T follicular helper cell (primary cell): ENCODE measurements at regions not wholly inside any gene's neighbourhood (a gene's known extent, or its start where the extent isn't known, plus 50 kb on each side); places are given as distances from the start of the nearest gene placed in this dataset.
"Not testable (repeated sequence)": the region's sequence is repeated elsewhere in the genome, so short reads cannot be mapped to it uniquely, and the experiment has no call there.

ENCODE experiments used
- DNase-seq: peaks from one replicate; pipeline ENCODE4 v3.0.0-alpha.2; 2020; ENCODE audit warnings: low read depth

DNA sequence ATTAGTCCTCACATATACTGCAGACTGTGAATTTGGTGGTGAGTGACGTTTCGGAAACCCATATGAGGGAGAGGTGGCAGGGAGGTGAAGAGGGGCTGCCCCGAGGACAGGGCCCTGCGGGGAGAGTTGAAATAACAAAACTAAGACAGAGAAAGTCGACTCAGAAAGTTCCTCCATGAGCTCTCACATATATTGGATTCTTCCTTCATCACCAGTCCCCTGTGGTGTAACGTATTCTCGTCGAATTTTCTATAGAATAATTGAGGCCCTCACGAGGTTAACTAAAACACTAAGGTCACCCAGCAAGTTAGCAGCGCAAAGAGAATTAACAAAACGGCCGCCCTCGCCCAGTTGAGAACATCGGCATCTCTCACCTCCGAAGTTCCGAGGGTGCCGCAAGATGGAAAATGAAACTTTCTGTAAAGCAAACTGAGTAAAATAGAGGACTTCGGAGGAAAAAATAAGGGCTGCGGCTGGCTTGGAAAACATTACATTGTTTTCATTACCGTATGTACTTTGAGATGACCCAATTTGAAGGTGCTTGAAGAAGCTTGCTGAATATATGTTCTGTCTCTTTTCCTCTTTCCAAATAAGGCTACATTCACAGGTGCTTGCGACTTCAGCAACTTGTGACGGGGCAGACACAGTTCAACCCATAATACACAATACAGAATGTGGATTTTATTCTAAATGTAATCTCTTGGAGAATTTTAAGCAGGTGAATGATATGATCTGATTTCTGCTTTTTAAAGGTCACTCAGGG, 490.9 kb upstream of the JARID2 start:
- no peak for DNase-seq

DNA sequence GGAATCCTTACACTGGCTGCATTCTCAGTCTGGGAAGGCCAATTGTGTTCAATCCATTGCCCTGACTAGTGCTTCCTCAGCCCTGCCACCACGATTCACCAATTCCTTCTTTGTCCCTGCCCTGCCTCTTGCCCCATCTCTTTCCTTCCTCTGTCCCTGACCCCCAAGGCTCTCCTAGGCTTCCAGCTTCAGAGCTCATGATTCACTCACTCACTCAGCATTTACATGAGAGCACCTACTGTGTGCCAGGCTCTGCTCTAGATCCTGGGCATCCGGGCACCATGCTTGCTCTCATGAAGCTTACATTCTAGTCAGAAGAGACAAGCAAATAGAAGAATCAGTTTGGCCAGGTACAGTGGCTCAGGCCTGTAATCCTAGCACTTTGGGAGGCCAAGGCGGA, 489.5 kb upstream of the JARID2 start:
- DNase-seq, result no peak

DNA sequence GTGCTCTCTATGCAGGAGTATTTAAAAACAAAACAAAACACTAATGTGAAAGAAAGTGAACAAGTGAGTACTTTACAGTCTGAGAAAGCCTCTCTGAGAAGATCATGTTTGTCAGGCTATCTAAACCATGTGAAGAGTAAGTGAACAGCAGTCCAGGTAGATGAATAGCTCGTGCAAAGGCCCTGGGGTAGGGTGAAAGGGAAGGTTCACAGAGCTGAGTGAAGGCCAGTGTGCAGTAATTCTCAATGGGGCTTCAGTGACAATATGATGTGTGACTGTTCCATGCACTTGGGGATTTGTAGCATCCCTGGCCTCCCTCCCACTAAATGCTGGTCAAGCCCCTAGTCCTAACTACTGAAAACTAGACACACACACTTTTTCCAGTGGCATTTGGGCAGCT, 488.9 kb upstream of the JARID2 start:
- no peak for DNase-seq

DNA sequence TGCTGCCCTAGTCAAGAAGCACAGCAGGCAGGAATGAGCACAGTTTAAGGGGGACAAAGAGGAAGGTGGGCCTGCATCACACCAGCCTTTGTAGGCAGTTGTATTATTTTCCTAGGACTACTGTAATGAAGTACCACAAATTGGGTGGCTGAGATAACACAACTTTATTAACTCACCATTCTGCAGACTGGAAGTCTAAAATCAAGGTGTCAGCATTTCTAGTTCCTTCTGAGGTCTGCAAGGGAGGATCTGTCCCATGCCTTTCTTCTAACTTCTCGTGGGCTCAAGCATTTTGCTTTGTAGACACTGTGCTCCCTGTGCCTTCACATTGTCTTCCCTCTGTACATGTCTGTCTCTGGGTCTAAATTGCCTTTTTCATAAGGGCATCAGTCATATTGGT, 488.5 kb upstream of the JARID2 start:
- no peak for DNase-seq

DNA sequence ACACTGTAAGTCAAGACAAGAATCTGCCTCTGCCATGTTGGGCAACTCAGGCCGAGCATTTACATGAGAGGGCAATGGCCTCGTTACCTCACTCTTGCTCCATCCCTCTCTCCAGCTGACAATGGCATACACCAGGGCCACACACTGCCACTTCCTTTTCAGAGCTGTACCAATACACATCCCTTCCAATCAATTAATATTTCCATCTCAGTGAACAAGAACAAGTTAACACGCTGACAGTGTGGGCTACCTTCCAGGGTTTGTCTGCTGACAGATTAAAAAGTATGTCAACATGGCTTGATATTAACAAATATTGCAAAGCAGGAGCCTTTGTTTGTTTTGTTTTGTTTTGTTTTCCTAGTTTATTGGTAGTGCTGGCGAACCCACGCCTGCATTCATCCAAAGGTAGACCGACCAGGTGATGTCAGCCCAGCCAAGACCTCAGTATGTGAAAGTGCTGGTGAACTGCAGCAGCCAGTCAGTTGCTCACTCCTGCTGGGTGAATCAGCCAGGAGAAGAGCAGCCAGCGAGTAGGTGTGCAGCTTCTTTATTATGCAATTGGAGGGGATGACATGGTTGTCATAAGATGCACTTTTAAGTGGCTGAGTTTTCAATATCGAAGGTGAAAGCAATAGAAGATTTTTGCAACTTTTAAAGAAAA, 487.3 kb upstream of the JARID2 start:
- DNase-seq, result no peak

DNA sequence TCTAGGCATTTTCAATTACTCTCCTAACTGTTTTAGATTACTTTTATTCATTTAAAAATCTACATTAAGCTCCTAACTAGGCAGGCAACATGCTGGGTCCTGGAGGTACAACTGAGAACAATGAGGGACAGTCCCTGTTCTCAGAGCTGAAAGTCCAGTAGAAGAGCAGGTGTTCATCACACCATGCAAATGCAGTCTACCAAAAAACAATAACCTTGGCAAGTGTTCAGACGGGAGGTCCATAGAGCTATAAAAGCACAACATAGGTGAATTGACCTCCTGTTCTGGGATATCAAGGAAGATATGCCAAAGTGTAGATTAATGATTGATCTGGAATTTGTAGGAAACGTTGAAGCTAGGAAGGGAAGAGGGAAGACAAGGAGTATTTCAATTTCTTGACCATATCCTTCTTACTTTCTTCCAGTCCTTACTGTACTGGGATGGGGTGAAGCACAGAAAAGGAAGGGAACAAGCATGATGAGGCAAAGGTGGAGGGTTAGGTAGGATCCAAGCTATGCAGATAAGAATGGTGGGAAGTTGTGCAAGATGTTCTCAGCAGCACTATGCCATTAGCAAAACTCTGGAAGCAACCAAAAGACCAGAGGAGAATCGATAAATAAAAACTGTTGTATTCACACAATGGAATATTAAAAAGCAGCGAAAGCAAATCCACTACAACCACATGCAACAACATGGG, 485.7 kb upstream of the JARID2 start:
- DNase-seq, result no peak

DNA sequence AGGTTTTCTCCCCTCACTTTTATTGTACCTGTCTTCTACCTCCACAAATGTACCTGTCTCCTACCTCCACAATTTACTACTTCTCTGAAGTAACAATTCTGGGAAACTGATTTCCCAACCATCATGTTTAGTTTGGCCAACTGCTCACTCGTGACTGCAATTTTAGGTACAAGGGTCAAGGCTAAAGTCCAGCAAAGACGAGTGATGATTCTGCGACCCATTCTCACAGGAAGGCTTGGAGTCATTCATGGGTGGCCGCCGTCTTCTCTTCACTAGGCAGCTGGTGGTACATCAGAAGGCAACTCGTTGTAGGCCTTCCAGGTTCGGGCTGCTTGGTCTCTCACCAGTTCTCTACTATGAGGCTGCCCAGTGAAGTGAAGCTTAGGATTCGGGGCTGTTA, 483.8 kb upstream of the JARID2 start:
- DNase-seq, result no peak

DNA sequence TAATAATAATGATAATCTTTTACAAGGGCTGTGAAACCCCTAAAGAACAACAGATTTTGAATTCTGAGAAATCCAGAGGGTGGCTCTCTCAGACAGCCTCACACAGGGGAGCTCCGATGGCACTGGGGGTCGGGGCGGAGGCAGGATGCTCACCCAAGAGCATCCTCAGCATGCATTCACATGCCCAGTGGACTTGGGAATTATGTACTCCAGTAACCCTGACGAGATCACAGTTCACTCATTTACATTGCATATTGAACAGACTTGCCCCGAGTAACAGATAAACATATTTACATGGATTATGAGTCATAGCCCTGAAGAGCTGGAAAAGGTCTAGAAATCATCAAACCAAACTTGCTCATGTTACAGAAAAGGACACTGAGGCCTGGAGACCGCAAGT, 482.7 kb upstream of the JARID2 start:
- DNase-seq, result no peak

DNA sequence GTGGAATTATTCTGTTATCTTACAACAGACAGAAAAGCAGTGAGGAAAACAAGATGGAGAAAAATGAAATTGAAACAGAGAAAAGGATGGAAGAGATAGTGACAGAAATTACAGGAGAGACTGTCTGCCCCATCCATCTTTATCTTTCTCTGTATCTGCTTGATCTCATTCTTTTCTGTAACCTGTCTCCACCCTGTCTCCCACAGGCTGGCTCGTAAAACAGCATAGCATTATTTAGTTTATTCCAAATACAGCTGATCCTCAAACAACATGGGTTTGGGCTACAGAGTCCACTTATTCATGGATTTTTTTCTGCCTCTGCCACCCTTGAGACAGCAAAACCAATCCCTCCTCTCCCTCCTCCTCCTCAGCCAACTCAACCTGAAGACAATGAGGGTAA, 482.3 kb upstream of the JARID2 start:
- no peak for DNase-seq

DNA sequence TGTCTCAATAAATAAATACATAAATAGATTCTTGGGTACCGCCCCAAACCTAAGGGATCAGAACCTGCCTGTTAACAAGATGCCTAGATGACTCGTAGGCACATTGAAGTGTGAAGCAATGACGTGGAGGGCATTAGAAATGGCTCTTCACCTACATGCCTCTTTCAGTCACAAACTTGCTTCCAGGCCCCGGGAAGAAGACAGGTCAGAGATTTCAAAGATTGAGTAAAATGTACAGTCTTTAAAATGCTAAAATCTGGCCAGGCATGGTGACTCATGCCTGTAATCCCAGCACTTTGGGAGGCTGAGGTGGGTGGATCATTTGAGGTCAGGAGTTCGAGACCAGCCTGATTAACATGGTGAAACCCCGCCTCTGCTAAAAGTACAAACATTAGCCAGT, 480.8 kb upstream of the JARID2 start:
- DNase-seq, result no peak

DNA sequence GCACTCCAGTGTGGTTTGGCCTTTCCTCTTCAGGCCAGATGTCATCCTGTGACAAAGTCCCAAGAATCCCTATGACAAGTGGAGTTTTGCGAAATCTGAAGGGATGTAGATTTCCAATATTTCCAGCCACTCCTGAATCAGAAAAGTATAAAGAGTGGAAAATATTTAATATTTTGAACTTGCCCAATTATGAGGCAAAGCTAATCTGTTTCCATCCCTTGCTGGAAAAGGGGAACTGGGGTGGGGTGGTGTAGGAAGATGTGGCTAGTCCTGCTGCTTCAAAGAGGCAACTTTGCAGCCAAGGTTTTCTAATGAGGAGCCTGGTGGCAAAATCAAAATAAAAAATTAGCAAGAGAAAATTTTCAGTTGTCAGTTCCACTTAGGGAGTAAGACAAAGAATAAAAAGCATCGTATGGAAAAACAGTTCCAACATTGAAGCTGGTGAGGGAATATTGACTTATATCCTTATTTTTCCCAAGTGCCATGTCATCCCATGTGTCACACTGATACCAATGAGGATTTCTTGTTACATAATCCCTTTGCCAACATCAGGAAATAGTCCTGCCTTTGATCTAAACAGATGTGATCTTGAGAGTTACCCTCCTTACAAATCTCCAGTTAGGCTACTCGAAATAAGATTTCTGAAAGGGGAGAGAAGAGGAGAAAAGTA, 480.0 kb upstream of the JARID2 start:
- no peak for DNase-seq

DNA sequence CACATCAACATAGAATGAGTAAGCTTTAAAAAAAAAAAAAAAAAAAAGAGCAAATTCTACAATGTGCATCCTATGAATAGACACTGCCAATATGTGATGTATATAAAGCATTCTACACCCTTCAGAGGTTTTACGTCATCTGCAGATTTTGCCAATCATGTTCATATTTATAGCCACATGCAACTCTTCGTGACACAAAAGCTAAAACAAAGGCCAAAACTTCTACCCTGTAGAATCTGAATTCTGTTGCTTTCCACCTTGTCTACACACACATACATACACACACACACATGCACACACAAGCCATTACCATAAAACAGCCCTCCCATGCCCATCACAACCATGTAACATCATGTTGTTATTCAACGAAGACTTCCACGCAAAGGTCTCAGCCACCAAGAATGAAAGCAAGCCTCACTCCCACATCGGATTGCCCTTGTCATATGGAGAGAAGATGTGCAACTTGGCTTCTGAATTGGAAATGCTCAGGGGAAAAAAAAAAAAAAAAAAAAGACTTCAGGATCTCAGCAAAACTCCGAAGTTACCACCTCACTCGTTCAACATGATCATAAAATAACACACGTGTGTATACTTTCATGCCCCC, 479.4 kb upstream of the JARID2 start:
- no peak for DNase-seq

DNA sequence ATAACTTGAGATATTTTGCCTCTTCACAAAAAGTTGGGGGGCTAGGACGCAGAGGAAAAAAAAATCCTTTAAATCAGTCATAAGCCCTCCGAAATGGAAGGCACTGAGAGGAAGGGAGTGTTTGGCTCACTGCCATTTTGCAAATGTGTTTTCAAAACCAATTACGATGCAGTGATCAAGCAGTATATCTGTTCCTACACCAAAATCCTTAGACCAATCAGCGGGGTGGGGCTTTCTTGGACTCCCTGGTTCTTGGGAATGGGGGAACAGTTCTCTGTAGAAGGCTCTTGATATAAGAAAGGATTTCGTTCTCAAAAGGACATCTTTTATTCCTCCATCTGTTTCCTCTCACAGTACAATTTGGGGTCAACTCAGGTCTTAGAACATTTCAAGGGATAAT, 478.6 kb upstream of the JARID2 start:
- DNase-seq, result no peak

DNA sequence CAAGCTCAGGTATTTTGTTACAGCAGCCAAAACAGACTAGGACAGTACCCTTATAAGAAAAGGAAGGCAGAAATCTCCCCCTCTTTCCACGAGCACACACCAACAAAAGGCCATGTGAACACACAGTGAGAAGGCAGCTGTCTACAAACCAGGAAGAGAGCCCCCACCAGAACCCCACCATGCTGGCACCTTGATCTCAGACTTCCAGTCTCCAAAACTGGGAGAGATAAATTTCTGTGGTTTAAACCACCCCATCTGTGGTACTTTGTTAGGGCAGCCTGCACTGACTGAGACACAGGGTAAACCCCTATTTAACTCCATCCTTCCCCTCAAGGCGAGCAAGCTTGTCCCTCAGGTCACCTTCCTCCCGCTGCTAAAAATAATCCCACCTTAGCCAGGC, 475.8 kb upstream of the JARID2 start:
- no peak for DNase-seq

DNA sequence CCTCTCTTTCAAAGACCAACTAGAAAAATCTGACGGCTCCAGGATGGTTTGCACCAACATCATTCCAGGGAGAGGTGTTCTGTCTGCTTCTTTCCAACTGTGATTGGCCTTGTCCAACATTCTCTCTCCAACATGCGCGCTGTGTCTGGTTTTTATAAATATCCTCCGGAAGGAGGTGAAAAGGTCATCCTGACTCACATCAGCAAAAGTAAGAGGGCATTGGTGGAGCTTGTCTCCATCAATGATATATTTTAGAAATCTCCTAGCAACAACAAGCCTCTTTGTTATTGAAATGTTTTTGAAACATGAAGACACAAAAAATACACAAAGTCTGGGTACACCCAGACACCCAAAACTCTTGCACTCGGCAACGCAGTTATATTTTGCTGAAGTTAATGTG, 475.3 kb upstream of the JARID2 start:
- DNase-seq, result no peak

DNA sequence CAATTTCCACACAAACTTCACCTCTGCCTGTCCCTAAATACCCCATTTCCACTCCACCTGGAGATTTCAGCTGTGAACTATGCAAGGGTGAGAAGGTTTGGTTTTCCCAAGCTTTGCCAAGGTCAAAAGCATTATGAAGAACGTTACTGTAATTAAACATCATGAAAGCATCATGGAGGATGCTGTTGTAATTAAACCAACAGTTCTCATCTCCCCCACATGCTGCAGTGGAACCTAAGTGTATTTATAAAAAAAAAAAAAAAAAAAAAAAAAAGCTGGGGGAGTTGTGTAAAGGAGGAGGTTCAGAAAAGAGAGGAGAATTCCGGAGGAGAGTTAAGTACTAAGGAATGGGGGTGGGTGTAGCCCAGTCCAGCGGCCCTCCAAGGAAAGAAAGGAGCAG, 474.9 kb upstream of the JARID2 start:
- DNase-seq, result no peak

DNA sequence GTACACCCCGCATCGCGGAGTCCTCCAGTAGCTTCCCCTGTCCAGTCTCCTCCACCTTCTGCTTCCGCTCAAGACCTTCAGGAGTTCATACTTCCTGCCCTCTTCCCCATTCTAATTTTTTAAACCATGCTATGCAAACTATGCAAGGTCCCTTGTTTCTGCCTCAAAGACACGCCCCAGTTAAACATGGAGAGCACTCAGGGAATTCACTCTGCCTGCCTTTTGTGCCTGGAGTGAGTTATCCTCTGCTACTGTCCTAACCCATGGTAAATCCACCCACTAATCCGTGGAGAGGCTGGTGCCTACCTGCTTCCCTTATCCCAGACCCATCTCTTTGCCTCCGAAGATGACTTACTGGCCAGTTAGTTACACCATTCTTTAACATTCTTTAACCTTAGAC, 473.7 kb upstream of the JARID2 start:
- no peak for DNase-seq

DNA sequence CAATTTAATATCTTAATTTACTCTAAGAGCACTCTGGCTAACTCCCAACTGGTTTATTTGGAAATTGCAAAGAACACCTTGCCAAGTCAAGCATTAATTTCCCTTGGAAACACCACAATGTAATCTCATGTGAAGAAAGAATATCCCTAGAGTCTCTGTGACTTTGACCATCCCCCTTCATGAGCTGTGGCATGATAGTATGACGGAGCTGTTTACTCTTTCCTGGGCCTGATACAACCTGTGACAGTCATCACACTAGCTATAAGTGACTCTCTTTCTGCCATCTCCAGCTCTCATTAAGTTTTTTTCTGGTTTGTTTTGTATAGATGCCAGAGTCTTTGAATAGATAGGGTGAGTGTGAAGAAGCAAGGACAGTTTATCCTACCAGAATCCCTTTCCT, 470.3 kb upstream of the JARID2 start:
- DNase-seq, result no peak

DNA sequence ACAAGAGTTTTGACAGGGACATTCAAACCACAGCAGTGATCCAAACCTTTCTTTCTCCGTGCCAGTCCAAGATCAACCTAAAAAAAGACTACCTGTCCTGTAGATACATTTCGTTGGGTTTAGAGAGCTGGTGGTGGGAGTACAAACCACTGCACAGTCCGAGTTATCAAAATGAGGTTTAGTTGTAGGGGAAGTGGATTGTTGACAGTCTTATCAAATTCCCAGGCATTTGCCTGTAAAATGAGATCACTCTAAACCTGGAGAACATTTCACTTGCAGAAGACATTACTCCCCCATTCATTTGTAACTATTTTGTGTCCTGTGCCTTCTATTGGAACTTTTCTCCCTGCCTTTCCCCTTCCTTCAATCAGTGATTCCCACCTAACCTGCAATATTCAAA, 469.6 kb upstream of the JARID2 start:
- no peak for DNase-seq

DNA sequence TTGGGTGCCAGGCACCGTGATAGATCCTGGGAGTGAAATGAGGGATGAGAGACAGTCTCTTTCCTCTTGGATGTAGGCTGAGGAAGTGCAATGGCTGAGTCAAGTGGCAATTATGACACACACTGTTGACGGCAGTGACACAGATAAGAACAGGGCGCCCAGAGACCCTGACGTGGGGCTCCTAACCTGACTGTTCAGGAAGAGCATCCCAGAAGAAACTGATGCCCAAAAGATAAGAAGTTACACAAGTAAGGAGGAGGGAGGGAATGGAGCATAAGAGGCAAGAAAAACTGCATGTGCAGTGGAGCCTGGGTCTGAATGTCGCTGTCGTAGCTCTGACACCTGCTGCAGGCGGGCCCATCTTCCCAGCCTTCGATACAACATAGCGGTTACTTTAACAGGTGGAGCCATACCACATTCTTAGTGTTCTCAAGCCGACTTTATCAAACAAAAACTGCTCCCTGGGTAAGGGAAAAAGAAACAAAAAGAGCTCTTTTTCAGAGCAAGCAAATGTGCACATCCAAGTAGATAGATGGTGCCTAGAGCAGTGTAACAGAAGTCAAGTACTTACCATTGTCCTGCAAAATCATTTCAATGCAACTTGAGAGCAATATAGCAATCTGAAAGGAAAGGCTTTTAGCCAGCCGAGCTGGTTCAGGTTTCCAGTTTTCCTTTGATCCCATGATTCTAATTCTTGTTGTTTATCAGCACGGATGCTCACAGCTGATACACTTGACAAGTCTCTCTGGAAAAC, 463.9 kb upstream of the JARID2 start:
- no peak for DNase-seq

DNA sequence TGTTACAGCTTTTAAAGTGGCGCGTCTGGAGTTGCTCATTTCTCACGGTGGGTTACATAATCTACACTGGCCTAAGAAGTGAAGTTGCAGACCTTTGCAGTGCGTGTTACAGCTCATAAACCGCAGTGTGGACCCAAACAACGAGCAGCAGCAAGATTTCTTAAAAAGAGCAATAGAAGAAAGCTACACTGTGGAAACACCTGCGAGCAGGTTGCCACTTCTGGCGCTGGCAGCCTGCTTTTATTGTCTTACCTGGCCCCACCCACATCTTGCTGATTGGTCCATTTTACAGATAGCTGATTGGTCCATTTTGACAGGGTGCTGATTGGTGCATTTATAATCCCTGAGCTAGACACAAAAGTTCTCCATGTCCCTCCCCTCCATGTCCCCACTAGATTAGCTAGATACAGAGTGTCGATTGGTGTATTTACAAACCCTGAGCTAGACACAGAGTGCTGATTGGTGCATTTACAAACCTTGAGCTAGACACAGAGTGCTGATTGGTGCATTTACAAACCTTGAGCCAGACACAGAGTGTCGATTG, 462.9 kb upstream of the JARID2 start:
- not testable (repeated sequence) for DNase-seq
